SK-N-SH treated with all-trans-retinoic acid at 6 μM for 48 hours (cell line): ENCODE measurements at regions not wholly inside any gene's neighbourhood (a gene's known extent, or its start where the extent isn't known, plus 50 kb on each side); places are given as distances from the start of the nearest gene placed in this dataset.

Experiments used
- ATAC-seq: fragments of 200-7000 bp; cut with Tn5 transposase; 3 replicates; pipeline ENCODE4 v1.9.1; 2020; ENCODE audit warnings: mild to moderate bottlenecking, moderate library complexity
- BACH2 ChIP-seq: fragments of 250-450 bp; sonication (Bioruptor Pico); IDR thresholded peaks from 2 replicates; pipeline ENCODE4 v1.9.0; 2021; ENCODE audit warnings: mild to moderate bottlenecking, borderline replicate concordance
- CREB5 ChIP-seq: fragments of 250-450 bp; sonication (Bioruptor Pico); IDR thresholded peaks from 2 replicates; pipeline ENCODE4 v1.5.1; 2020; ENCODE audit warnings: low read depth, mild to moderate bottlenecking, moderate library complexity
- CSDC2 ChIP-seq: fragments of 250-450 bp; sonication (Bioruptor Pico); IDR thresholded peaks from 2 replicates; pipeline ENCODE4 v1.5.0; 2020; ENCODE audit warnings: mild to moderate bottlenecking, moderate library complexity
- CSRNP3 ChIP-seq: fragments of 250-450 bp; sonication (Bioruptor Pico); IDR thresholded peaks from 2 replicates; pipeline ENCODE4 v1.5.1; 2021; ENCODE audit warnings: mild to moderate bottlenecking, moderate library complexity
- ESRRG ChIP-seq: fragments of 250-450 bp; sonication (Bioruptor Pico); IDR thresholded peaks from 2 replicates; pipeline ENCODE4 v1.6.1; 2021; ENCODE audit warnings: mild to moderate bottlenecking
- GLIS3 ChIP-seq: fragments of 250-450 bp; sonication (Bioruptor Pico); IDR thresholded peaks from 2 replicates; pipeline ENCODE4 v1.5.0; 2020; ENCODE audit warnings: mild to moderate bottlenecking, moderate library complexity
- ISL1 ChIP-seq: fragments of 250-450 bp; sonication (Bioruptor Pico); IDR thresholded peaks from 2 replicates; pipeline ENCODE4 v2.1.2; 2022; ENCODE audit warnings: mild to moderate bottlenecking, moderate library complexity
- OSR1 ChIP-seq: fragments of 250-450 bp; sonication (Bioruptor Pico); IDR thresholded peaks from 2 replicates; pipeline ENCODE4 v1.8.0; 2022; ENCODE audit warnings: moderate library complexity, mild to moderate bottlenecking, inconsistent platforms
- PATZ1 ChIP-seq: fragments of 250-450 bp; sonication (Bioruptor Pico); IDR thresholded peaks from 2 replicates; pipeline ENCODE4 v1.8.0; 2020; ENCODE audit warnings: mild to moderate bottlenecking, moderate library complexity, borderline replicate concordance
- POU6F1 ChIP-seq: fragments of 250-450 bp; sonication (Bioruptor Pico); IDR thresholded peaks from 2 replicates; pipeline ENCODE4 v1.8.0; 2021; ENCODE audit warnings: low read depth, mild to moderate bottlenecking, moderate library complexity, borderline replicate concordance
- PPARA ChIP-seq: fragments of 250-450 bp; sonication (Bioruptor Pico); IDR thresholded peaks from 2 replicates; pipeline ENCODE4 v1.5.0; 2020; ENCODE audit warnings: mild to moderate bottlenecking, borderline replicate concordance
- RARB ChIP-seq: fragments of 250-450 bp; sonication (Bioruptor Pico); IDR thresholded peaks from 2 replicates; pipeline ENCODE4 v1.8.0; 2021; ENCODE audit warnings: mild to moderate bottlenecking, moderate library complexity
- TCF4 ChIP-seq: fragments of 250-450 bp; sonication (Bioruptor Pico); IDR thresholded peaks from 2 replicates; pipeline ENCODE4 v1.8.0; 2021; ENCODE audit warnings: mild to moderate bottlenecking, moderate library complexity, borderline replicate concordance
- TOX ChIP-seq: fragments of 250-450 bp; sonication (Bioruptor Pico); IDR thresholded peaks from 2 replicates; pipeline ENCODE4 v1.8.0; 2021; ENCODE audit warnings: mild to moderate bottlenecking, moderate library complexity, borderline replicate concordance
- TSHZ2 ChIP-seq: fragments of 250-450 bp; sonication (Bioruptor Pico); IDR thresholded peaks from 2 replicates; pipeline ENCODE4 v1.5.0; 2020; ENCODE audit warnings: mild to moderate bottlenecking, moderate library complexity
- ZFP3 ChIP-seq: fragments of 250-450 bp; sonication (Bioruptor Pico); IDR thresholded peaks from 2 replicates; pipeline ENCODE4 v1.5.0; 2020; ENCODE audit warnings: mild to moderate bottlenecking, moderate library complexity
- ZFP30 ChIP-seq: fragments of 450-650 bp; formaldehyde crosslinking; IDR thresholded peaks from 2 replicates; pipeline ENCODE4 v1.5.0; 2022; ENCODE audit warnings: mild to moderate bottlenecking, moderate library complexity
- ZNF8 ChIP-seq: fragments of 450-650 bp; formaldehyde crosslinking; IDR thresholded peaks from 2 replicates; pipeline ENCODE4 v1.5.0; 2020; ENCODE audit warnings: mild to moderate bottlenecking, moderate library complexity

GRCh38 chr18:66066191-66066590 is 315.4 kb downstream of the CDH7 start (continued):
- TF ChIP-seq CSRNP3 (CRISPR knock-in tag) = no peak

- ATAC-seq = no peak
- no peak for TF ChIP-seq ESRRG (CRISPR knock-in tag)
- no peak for TF ChIP-seq ZFP3
- TF ChIP-seq ZFP30 (CRISPR knock-in tag) = no peak
- no peak for TF ChIP-seq ZNF8 (CRISPR knock-in tag)
- TF ChIP-seq PATZ1 (CRISPR knock-in tag) = no peak
Observed at GRCh38 chr18:66048406-66048805, 297.6 kb downstream of the CDH7 start.

GRCh38 chr18:66046032-66046602 is 295.3 kb downstream of the CDH7 start:
- ATAC-seq = no peak
- TF ChIP-seq RARB (no peak), POU6F1 (CRISPR knock-in tag) (no peak), GLIS3 (CRISPR knock-in tag) (no peak), PPARA (CRISPR knock-in tag) (no peak), CREB5 (CRISPR knock-in tag) (no peak), ZNF8 (CRISPR knock-in tag) (no peak), ESRRG (CRISPR knock-in tag) (no peak), BACH2 (CRISPR knock-in tag) (no peak), OSR1 (CRISPR knock-in tag) (no peak), TOX (no peak)

GRCh38 chr18:66043009-66043408 is 292.2 kb downstream of the CDH7 start:
- no peak for TF ChIP-seq ISL1 (CRISPR knock-in tag)
- TF ChIP-seq TSHZ2 = no peak
- no peak for TF ChIP-seq ZNF8 (CRISPR knock-in tag)
- no peak for TF ChIP-seq CSRNP3 (CRISPR knock-in tag)
- no peak for TF ChIP-seq BACH2 (CRISPR knock-in tag)
- TF ChIP-seq CREB5 (CRISPR knock-in tag) = no peak
- TF ChIP-seq PPARA (CRISPR knock-in tag) = no peak
- TF ChIP-seq ZFP30 (CRISPR knock-in tag) = no peak
- no peak for TF ChIP-seq ZFP3
- no peak for TF ChIP-seq POU6F1 (CRISPR knock-in tag)
- no peak for TF ChIP-seq CSDC2
- no peak for TF ChIP-seq TCF4 (CRISPR knock-in tag)
- no peak for TF ChIP-seq OSR1 (CRISPR knock-in tag)
- no peak for ATAC-seq
